ENCODE measurements at regions not wholly inside any gene's neighbourhood (a gene's known extent, or its start where the extent isn't known, plus 50 kb on each side); places are given as distances from the start of the nearest gene placed in this dataset.

GRCh38 chr5:68999181-68999580 is 94.6 kb upstream of the SLC30A5 start:
- H3K36me3 ChIP-seq (ENCODE audit: insufficient read depth, low read length), result no peaks in the 10 kb centered on the region
- no peak overlapping the region for H3K27ac ChIP-seq (ENCODE audit: low read length)
- no peaks in the 10 kb centered on the region for H3K9me3 ChIP-seq (ENCODE audit: insufficient read depth, low read length, severe bottlenecking)
- H3K9ac ChIP-seq (ENCODE audit: low read depth, low read length), result no peak overlapping the region
- DNase-seq, result no peak
- TF ChIP-seq EZH2 (IDR thresholded peaks at IDR 0.05; ENCODE audit: borderline replicate concordance, low read depth, low read length, severe bottlenecking) (no peak), CTCF (IDR thresholded peaks at IDR 0.05; ENCODE audit: borderline replicate concordance, extremely low read depth, low read length, poor library complexity, severe bottlenecking) (no peak)
- H3K79me2 ChIP-seq (ENCODE audit: insufficient read depth, low read length), result no peaks in the 10 kb centered on the region
- H4K20me1 ChIP-seq (ENCODE audit: insufficient read depth, low read length), result no peaks in the 10 kb centered on the region
- no peak overlapping the region for H3K4me3 ChIP-seq (ENCODE audit: low read depth in 1 of 2, low read length in 2 of 2)
- no peak overlapping the region for H3K4me2 ChIP-seq (ENCODE audit: insufficient read depth, low read length)
- H3K27me3 ChIP-seq (ENCODE audit: insufficient read depth, low read length, poor library complexity), result no peaks in the 10 kb centered on the region
- no peaks in the 10 kb centered on the region for H3K4me1 ChIP-seq (ENCODE audit: insufficient read depth, low read length)
- no peak for ATAC-seq (ENCODE audit: insufficient read depth, low read depth)
- no peak overlapping the region for H2AFZ ChIP-seq (ENCODE audit: low read depth, low read length)

GRCh38 chr5:69000216-69000919 is 93.4 kb upstream of the SLC30A5 start:
- Histone ChIP-seq H3K27ac (ENCODE audit: low read length) (no peak overlapping the region), H3K9me3 (ENCODE audit: insufficient read depth, low read length, severe bottlenecking) (no peaks in the 10 kb centered on the region), H2AFZ (ENCODE audit: low read depth, low read length) (no peak overlapping the region), H3K4me1 (ENCODE audit: insufficient read depth, low read length) (no peaks in the 10 kb centered on the region), H3K9ac (ENCODE audit: low read depth, low read length) (no peak overlapping the region), H3K36me3 (ENCODE audit: insufficient read depth, low read length) (no peaks in the 10 kb centered on the region), H3K4me2 (ENCODE audit: insufficient read depth, low read length) (no peak overlapping the region), H3K27me3 (ENCODE audit: insufficient read depth, low read length, poor library complexity) (no peaks in the 10 kb centered on the region), H4K20me1 (ENCODE audit: insufficient read depth, low read length) (no peaks in the 10 kb centered on the region), H3K4me3 (ENCODE audit: low read depth in 1 of 2, low read length in 2 of 2) (no peak overlapping the region), H3K79me2 (ENCODE audit: insufficient read depth, low read length) (no peaks in the 10 kb centered on the region)
- no peak for DNase-seq
- TF ChIP-seq CTCF (IDR thresholded peaks at IDR 0.05; ENCODE audit: borderline replicate concordance, extremely low read depth, low read length, poor library complexity, severe bottlenecking) (no peak), EZH2 (IDR thresholded peaks at IDR 0.05; ENCODE audit: borderline replicate concordance, low read depth, low read length, severe bottlenecking) (no peak)
- no peak for ATAC-seq (ENCODE audit: insufficient read depth, low read depth)

- Histone ChIP-seq H3K79me2 (ENCODE audit: insufficient read depth, low read length) (no peaks in the 10 kb centered on the region), H3K4me2 (ENCODE audit: insufficient read depth, low read length) (no peak overlapping the region), H3K9ac (ENCODE audit: low read depth, low read length) (no peak overlapping the region), H2AFZ (ENCODE audit: low read depth, low read length) (no peak overlapping the region), H3K27ac (ENCODE audit: low read length) (no peak overlapping the region), H3K4me3 (ENCODE audit: low read depth in 1 of 2, low read length in 2 of 2) (no peak overlapping the region), H3K36me3 (ENCODE audit: insufficient read depth, low read length) (no peaks in the 10 kb centered on the region), H3K9me3 (ENCODE audit: insufficient read depth, low read length, severe bottlenecking) (no peaks in the 10 kb centered on the region), H3K27me3 (ENCODE audit: insufficient read depth, low read length, poor library complexity) (no peaks in the 10 kb centered on the region), H3K4me1 (ENCODE audit: insufficient read depth, low read length) (no peaks in the 10 kb centered on the region), H4K20me1 (ENCODE audit: insufficient read depth, low read length) (no peaks in the 10 kb centered on the region)
- no peak for DNase-seq
- TF ChIP-seq EZH2 (IDR thresholded peaks at IDR 0.05; ENCODE audit: borderline replicate concordance, low read depth, low read length, severe bottlenecking) (no peak), CTCF (IDR thresholded peaks at IDR 0.05; ENCODE audit: borderline replicate concordance, extremely low read depth, low read length, poor library complexity, severe bottlenecking) (no peak)
- no peak for ATAC-seq (ENCODE audit: insufficient read depth, low read depth)
Measured at GRCh38 chr5:69000949-69001348, 92.9 kb upstream of the SLC30A5 start.

Measured in DND-41 (cell line).